BE2C (cell line): ENCODE measurements at regions not wholly inside any gene's neighbourhood (a gene's known extent, or its start where the extent isn't known, plus 50 kb on each side); places are given as distances from the start of the nearest gene placed in this dataset.

Experiments used
- DNase-seq: peaks from one replicate; pipeline ENCODE4 v3.0.0-alpha.2; 2020
- H3K27me3 ChIP-seq: fragments of 250-450 bp; sonication (Bioruptor Pico); 2 replicates; pipeline ENCODE4 v1.5.1; 2020; ENCODE audit warnings: mild to moderate bottlenecking
- H3K36me3 ChIP-seq: fragments of 250-450 bp; sonication (Bioruptor Pico); 2 replicates; pipeline ENCODE4 v1.5.1; 2020; ENCODE audit warnings: mild to moderate bottlenecking
- H3K4me1 ChIP-seq: fragments of 250-450 bp; sonication (Bioruptor Pico); 2 replicates; pipeline ENCODE4 v1.5.1; 2020
- H3K4me3 ChIP-seq: 2 replicates; pipeline ENCODE4 v1.5.1; 2011; ENCODE audit warnings: low read depth, low read length
- H3K9me3 ChIP-seq: fragments of 250-450 bp; sonication (Bioruptor Pico); 2 replicates; pipeline ENCODE4 v1.5.1; 2020
- TF ChIP-seq, protein P1 (sequence below): IDR thresholded peaks from 2 replicates; pipeline ENCODE4 v1.5.1; 2012; ENCODE audit warnings: mild to moderate bottlenecking, low read depth, low read length

DNA sequence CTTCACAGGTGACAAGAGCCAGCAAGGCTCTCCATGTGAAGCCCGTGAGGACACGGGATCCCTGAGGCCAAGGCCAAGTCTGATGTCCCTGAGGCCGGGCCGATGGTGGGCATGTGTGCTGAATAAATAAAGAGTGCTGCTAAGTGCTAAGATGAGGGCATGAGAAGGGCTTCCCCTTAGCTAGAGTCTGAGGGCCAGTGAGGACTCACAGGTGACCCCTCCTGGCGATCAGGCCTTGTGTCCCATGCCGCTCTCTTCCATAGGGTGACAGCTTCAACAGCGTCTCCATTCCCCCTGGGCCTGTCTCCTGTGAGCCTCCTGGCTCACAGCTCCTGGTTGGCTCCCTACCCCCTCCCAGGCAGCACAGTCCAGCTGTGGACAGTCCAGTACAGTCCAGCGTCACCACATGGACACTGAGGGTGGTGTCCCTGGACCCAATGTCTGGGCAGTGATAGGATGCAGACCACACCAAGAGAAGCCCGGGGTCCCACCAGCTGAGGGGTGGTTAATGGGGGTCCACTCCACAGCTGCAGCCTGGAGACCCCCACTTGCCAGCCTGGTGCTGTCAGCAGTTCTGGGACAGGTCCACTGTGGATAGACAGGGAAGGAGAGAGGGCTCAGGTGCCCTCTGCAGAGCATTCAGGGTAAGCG lies 1033.2 kb downstream of the TBC1D22A start:
- Histone ChIP-seq H3K9me3 (no peaks in the 10 kb centered on the region; the same call in 1 of the 2 replicates), H3K36me3 (no peaks in the 10 kb centered on the region), H3K4me1 (no peaks in the 10 kb centered on the region), H3K27me3 (no peaks in the 10 kb centered on the region), H3K4me3 (no peak overlapping the region)
- no peak for DNase-seq
- TF ChIP-seq, protein P1, sequence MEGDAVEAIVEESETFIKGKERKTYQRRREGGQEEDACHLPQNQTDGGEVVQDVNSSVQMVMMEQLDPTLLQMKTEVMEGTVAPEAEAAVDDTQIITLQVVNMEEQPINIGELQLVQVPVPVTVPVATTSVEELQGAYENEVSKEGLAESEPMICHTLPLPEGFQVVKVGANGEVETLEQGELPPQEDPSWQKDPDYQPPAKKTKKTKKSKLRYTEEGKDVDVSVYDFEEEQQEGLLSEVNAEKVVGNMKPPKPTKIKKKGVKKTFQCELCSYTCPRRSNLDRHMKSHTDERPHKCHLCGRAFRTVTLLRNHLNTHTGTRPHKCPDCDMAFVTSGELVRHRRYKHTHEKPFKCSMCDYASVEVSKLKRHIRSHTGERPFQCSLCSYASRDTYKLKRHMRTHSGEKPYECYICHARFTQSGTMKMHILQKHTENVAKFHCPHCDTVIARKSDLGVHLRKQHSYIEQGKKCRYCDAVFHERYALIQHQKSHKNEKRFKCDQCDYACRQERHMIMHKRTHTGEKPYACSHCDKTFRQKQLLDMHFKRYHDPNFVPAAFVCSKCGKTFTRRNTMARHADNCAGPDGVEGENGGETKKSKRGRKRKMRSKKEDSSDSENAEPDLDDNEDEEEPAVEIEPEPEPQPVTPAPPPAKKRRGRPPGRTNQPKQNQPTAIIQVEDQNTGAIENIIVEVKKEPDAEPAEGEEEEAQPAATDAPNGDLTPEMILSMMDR = no peak

DNA sequence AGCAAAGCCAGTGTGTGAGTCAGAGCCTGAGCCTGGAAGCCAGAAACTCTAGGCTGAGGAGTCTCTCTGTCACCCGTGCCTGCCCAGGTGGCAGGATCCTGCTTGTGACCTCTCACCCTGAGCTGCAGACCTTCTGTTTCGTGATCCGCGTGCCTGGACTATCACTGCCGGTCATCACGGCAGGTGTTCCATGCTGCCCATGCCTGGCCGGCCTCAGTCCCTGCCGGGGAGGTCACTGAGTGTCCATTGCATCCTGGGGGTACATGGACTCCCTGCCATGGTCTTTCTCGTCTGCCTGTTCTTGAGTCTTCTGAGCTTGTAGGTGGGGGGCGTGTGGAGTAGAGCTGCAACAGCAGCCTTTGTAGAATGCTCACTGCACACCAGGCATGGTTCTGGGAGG lies 1032.4 kb downstream of the TBC1D22A start:
- DNase-seq = no peak
- Histone ChIP-seq H3K36me3 (no peaks in the 10 kb centered on the region), H3K9me3 (no peaks in the 10 kb centered on the region; the same call in 1 of the 2 replicates), H3K4me1 (no peaks in the 10 kb centered on the region), H3K27me3 (no peaks in the 10 kb centered on the region), H3K4me3 (no peak overlapping the region)
- TF ChIP-seq, protein P1 = no peak

DNA sequence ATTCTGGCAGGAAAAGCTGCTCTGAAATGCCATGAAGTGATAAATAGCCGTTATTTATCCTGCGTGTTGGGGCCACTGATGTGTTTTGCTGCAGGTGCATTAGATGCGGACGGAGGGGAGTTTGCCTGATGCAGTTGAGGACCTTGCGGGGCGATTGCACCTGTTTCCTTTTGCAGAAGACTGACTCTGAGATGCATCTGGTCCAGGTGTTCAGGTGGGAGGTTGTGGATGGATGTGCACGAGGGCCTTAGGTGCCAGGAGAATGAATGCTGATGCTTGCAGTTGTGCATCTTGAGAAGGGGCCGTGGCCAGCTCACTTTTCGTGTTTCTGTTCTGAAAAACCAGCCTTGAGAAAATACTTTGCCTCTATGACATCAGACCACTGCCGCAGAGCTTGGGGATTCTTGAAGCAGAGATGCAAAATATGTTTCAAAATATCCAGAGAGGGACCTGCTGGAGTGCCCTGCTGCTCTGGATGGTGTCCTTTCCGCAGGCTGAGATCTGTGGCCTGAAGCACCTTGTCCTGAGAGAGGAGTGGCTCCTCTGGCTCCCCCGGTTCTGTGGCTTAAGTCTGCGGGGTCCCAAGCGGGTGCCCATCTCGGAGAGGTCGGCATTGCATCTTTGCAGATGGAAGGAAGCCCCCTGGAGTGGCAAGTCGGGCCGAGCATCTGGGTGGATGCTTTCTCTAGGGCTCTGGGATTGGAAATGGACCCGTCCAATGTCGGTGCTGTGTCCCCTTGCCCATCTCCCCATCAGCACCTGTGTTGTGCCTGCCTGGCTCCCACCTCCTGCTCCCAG lies 1031.1 kb downstream of the TBC1D22A start:
- H3K27me3 ChIP-seq = no peaks in the 10 kb centered on the region
- H3K4me3 ChIP-seq = no peak overlapping the region
- H3K4me1 ChIP-seq = no peaks in the 10 kb centered on the region
- no peaks in the 10 kb centered on the region for H3K36me3 ChIP-seq
- no peak for DNase-seq
- TF ChIP-seq, protein P1 = no peak
- H3K9me3 ChIP-seq = no peaks in the 10 kb centered on the region; the same call in 1 of the 2 replicates

DNA sequence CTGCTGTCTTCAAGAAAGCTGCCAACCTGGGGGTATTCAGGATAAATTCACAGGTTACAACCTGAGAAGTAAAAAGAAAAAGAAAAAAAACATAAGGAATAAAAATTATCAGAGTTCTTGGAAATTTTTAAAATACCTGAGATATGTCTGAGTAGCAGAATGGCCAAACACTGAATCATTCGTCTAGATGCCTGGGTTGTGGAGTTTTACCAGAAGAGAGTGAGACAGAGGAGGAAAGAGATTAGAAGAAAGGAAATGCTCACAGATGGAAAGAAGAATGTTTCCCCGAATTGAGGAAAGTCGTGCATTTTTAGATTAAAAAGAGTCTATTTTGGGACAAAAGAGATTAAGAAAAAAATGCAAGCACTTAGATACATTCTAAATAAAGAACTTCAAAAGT lies 1026.7 kb downstream of the TBC1D22A start:
- H3K4me3 ChIP-seq = no peak overlapping the region
- no peaks in the 10 kb centered on the region for H3K36me3 ChIP-seq
- DNase-seq = no peak
- H3K27me3 ChIP-seq = no peaks in the 10 kb centered on the region
- TF ChIP-seq, protein P1 = no peak
- H3K4me1 ChIP-seq = no peaks in the 10 kb centered on the region
- peaks cover 4% of the 10 kb centered on the region; the same call in 1 of the 2 replicates for H3K9me3 ChIP-seq

DNA sequence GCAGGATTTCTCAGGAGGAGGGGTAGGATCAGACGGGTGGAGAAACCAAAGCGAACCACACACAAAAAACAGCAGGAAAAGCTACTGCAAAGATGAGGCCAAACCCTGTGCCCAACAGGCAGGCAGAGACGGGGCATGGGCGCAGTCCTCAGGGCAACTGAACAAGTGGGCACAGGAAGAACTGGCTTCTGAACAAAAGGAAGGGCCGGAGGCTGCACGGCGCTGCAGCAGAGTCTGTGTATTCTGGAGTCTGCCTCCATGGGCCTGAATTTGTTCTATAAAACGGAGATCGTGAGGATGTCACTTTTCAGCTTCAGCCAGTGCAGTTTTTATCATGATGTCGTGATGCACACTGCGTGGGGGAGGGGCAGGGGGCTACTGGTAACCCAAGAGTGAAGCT lies 1026.0 kb downstream of the TBC1D22A start:
- Histone ChIP-seq H3K27me3 (no peaks in the 10 kb centered on the region), H3K4me1 (no peaks in the 10 kb centered on the region), H3K36me3 (no peaks in the 10 kb centered on the region), H3K9me3 (peaks cover 4% of the 10 kb centered on the region; the same call in 1 of the 2 replicates), H3K4me3 (no peak overlapping the region)
- TF ChIP-seq, protein P1 = no peak
- DNase-seq = no peak
